Calu3 (cell line): ENCODE measurements at regions not wholly inside any gene's neighbourhood (a gene's known extent, or its start where the extent isn't known, plus 50 kb on each side); places are given as distances from the start of the nearest gene placed in this dataset.

Experiments used
- BruUV-seq: library from RNA; stranded (reverse); fragments of 400-500 nt; replicated peaks from 2 replicates; lab custom pipeline; 2021; lab: Mats Ljungman, UMichigan
- CTCF ChIA-PET: fragments of 300-600 bp; sonication (Branson Sonifier 250); formaldehyde crosslinking; loops from one replicate; lab custom pipeline; 2022; ENCODE audit warnings: antibody characterized with exemption; lab: Charles Lee
- DNase-seq: peaks from one replicate; pipeline ENCODE4 v3.0.0; 2022
- H3K27ac Mint-ChIP-seq: one replicate; pipeline ENCODE4 v1.8.0; 2022; ENCODE audit warnings: mixed read lengths; ENCODE audit not compliant: unreplicated experiment
- H3K27me3 Mint-ChIP-seq: one replicate; pipeline ENCODE4 v1.8.0; 2022; ENCODE audit warnings: mixed read lengths; ENCODE audit not compliant: unreplicated experiment
- H3K36me3 Mint-ChIP-seq: one replicate; pipeline ENCODE4 v1.8.0; 2022; ENCODE audit warnings: mild to moderate bottlenecking, moderate library complexity, mixed read lengths; ENCODE audit not compliant: insufficient read depth, unreplicated experiment
- H3K4me1 Mint-ChIP-seq: one replicate; pipeline ENCODE4 v1.8.0; 2022; ENCODE audit warnings: mild to moderate bottlenecking, low read depth, mixed read lengths; ENCODE audit not compliant: unreplicated experiment
- H3K4me3 Mint-ChIP-seq: one replicate; pipeline ENCODE4 v1.8.0; 2022; ENCODE audit warnings: mild to moderate bottlenecking, low read depth, moderate library complexity, mixed read lengths; ENCODE audit not compliant: unreplicated experiment
- H3K9me3 Mint-ChIP-seq: one replicate; pipeline ENCODE4 v1.8.0; 2022; ENCODE audit warnings: low read depth, mixed read lengths; ENCODE audit not compliant: unreplicated experiment
- intact Hi-C: fragments of 100-400 bp; cut with micrococcal nuclease; formaldehyde crosslinking; loops from one replicate; pipeline ENCODE4 v1.10.0; 2022; ENCODE audit not compliant: unreplicated experiment
- TF ChIP-seq, protein P1 (sequence below): fragments of 200-600 bp; IDR thresholded peaks from one replicate; pipeline ENCODE4 v1.8.0; 2022; ENCODE audit warnings: antibody characterized with exemption; ENCODE audit not compliant: unreplicated experiment

DNA sequence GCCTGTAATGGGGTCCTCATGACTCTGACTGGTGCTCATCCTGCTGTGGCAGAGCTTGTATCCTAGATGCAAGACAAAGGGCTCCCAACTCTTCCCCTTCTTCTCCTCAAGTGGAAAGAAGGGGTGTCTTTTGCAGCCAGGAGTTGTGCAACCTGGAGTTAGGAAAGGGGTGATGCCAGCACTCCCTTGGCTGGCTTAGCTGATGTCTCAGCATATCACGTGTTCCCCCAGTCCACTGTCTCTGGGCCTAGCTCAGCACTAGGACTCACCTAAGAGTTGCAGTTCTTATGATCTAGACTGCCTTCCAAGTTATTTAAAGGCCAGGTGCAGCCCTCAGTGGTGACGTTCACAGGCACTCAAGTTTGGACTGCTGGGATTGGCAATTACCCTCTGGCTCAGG is 146.2 kb upstream of the GORAB start:
- BruUV-seq: no TSS peak
- H3K36me3 Mint-ChIP-seq: no peaks in the 10 kb centered on the region
- H3K27me3 Mint-ChIP-seq: no peaks in the 10 kb centered on the region
- CTCF ChIA-PET: interaction anchor here (0.5 kb wide), 1 partner anchor 328 kb away, joined by 3 read pairs; no protein-coding TSS in a partner anchor
- intact Hi-C loops: no loop called here
- no peak overlapping the region for H3K27ac Mint-ChIP-seq
- no peak for DNase-seq
- no peaks in the 10 kb centered on the region for H3K4me1 Mint-ChIP-seq
- H3K4me3 Mint-ChIP-seq: no peak overlapping the region
- TF ChIP-seq, protein P1, sequence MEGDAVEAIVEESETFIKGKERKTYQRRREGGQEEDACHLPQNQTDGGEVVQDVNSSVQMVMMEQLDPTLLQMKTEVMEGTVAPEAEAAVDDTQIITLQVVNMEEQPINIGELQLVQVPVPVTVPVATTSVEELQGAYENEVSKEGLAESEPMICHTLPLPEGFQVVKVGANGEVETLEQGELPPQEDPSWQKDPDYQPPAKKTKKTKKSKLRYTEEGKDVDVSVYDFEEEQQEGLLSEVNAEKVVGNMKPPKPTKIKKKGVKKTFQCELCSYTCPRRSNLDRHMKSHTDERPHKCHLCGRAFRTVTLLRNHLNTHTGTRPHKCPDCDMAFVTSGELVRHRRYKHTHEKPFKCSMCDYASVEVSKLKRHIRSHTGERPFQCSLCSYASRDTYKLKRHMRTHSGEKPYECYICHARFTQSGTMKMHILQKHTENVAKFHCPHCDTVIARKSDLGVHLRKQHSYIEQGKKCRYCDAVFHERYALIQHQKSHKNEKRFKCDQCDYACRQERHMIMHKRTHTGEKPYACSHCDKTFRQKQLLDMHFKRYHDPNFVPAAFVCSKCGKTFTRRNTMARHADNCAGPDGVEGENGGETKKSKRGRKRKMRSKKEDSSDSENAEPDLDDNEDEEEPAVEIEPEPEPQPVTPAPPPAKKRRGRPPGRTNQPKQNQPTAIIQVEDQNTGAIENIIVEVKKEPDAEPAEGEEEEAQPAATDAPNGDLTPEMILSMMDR: no peak
- H3K9me3 Mint-ChIP-seq: no peaks in the 10 kb centered on the region

DNA sequence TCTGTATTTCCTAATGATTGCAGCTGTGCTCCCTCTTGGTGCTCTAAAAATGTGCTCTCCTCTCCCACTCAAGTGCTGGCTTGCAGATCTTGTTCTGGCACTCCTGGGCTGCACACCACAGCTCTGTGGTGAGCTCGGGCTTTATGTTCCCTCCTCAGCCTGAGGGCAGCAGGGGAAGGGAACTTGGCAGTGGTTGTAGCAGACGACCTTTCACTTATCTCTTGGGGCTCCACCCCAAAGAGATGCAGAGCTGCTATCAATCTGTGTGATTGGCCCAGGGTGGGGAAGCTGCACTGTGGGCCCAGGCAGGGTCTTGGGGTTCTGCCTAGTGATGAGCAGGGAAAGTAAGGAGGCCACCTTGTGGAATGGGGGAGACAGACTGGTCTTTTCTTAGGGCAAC is 143.5 kb upstream of the GORAB start:
- H3K9me3 Mint-ChIP-seq: no peaks in the 10 kb centered on the region
- no peaks in the 10 kb centered on the region for H3K27me3 Mint-ChIP-seq
- no peaks in the 10 kb centered on the region for H3K36me3 Mint-ChIP-seq
- no TSS peak for BruUV-seq
- no peak overlapping the region for H3K27ac Mint-ChIP-seq
- intact Hi-C loops: no loop called here
- H3K4me3 Mint-ChIP-seq: no peak overlapping the region
- TF ChIP-seq, protein P1: no peak
- H3K4me1 Mint-ChIP-seq: no peaks in the 10 kb centered on the region
- no peak for DNase-seq
- CTCF ChIA-PET: no interaction called here

DNA sequence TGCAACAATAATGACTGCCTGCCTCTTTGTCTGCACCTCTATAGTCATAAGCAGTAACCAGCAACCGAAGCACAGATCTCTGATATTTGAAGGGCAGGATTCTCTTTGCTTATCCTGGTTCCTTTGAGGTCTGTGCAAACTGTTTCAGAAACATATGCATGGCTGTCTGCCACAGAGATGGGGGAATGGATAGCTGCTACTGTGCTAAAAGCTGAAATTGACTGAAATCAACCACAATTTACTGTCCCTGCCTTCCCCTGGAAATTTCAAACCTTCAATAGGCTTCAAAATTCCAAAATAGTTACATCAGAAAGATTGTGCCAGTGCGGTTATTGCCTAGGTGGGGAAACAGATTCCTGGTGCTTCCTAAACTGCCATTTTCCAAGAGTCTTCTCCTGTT is 136.8 kb upstream of the GORAB start:
- no peak overlapping the region for H3K27ac Mint-ChIP-seq
- DNase-seq: no peak

DNA sequence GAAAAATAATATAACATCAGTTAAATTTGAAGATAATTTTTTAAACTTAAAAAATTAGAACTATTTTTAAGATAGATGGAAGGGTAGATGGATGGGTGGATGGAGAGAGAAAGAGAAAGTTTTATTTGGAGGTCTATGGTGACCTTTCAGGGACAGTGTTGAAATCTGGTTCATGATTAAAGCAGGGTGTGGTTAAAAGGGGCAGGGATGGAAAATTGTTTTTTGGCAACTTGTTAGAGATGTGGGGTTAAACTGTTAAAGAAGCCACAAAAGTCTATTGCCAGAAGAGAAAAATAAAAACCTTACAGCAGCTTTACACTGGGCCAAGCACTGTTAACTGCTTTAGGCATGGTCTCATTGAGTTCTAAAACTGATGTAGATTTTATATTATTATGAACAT is 134.9 kb upstream of the GORAB start:
- H3K27ac Mint-ChIP-seq: no peak overlapping the region
- H3K27me3 Mint-ChIP-seq: no peaks in the 10 kb centered on the region
- H3K4me1 Mint-ChIP-seq: no peaks in the 10 kb centered on the region
- peaks cover 5% of the 10 kb centered on the region for H3K9me3 Mint-ChIP-seq
- CTCF ChIA-PET: no interaction called here
- no peak for DNase-seq
- H3K4me3 Mint-ChIP-seq: no peak overlapping the region
- no peaks in the 10 kb centered on the region for H3K36me3 Mint-ChIP-seq
- TF ChIP-seq, protein P1: no peak
- intact Hi-C loops: no loop called here
- BruUV-seq: no TSS peak

More for the DNA sequence above, 136.8 kb upstream of the GORAB start:
- no TSS peak for BruUV-seq
- H3K4me1 Mint-ChIP-seq: no peaks in the 10 kb centered on the region
- TF ChIP-seq, protein P1: no peak
- H3K4me3 Mint-ChIP-seq: no peak overlapping the region
- peaks cover 5% of the 10 kb centered on the region for H3K9me3 Mint-ChIP-seq
- intact Hi-C loops: no loop called here
- H3K27me3 Mint-ChIP-seq: no peaks in the 10 kb centered on the region
- CTCF ChIA-PET: no interaction called here
- no peaks in the 10 kb centered on the region for H3K36me3 Mint-ChIP-seq
